ENCODE measurements at regions not wholly inside any gene's neighbourhood (a gene's known extent, or its start where the extent isn't known, plus 50 kb on each side); places are given as distances from the start of the nearest gene placed in this dataset.

DNA sequence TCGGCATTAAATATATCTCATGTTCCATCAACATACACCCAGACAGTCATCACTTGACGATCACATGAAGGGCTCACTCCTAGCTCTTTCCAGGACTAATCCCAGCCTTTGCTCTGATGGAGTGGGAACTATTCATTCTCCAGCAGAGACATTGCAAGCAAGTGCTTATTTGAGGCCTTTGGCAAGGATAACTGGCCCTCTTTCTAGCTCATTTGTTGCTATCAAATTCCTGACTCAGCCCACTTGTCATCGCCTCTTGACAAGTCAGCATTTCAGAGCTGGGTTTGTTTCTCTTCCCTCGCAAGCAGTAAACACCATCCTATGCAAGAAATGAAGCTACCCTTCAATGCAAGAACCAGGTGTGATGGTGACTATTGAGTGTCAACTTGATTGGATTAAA, 1165.7 kb upstream of the AUTS2 start:
- no peak for TF ChIP-seq POLR2AphosphoS5 (IDR thresholded peaks at IDR 0.05)
- TF ChIP-seq, protein P1, sequence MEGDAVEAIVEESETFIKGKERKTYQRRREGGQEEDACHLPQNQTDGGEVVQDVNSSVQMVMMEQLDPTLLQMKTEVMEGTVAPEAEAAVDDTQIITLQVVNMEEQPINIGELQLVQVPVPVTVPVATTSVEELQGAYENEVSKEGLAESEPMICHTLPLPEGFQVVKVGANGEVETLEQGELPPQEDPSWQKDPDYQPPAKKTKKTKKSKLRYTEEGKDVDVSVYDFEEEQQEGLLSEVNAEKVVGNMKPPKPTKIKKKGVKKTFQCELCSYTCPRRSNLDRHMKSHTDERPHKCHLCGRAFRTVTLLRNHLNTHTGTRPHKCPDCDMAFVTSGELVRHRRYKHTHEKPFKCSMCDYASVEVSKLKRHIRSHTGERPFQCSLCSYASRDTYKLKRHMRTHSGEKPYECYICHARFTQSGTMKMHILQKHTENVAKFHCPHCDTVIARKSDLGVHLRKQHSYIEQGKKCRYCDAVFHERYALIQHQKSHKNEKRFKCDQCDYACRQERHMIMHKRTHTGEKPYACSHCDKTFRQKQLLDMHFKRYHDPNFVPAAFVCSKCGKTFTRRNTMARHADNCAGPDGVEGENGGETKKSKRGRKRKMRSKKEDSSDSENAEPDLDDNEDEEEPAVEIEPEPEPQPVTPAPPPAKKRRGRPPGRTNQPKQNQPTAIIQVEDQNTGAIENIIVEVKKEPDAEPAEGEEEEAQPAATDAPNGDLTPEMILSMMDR (IDR thresholded peaks at IDR 0.05): no peak
- TF ChIP-seq EP300 (IDR thresholded peaks at IDR 0.05): no peak
